Endothelial cell of umbilical vein (primary cell): ENCODE measurements at regions not wholly inside any gene's neighbourhood (a gene's known extent, or its start where the extent isn't known, plus 50 kb on each side); places are given as distances from the start of the nearest gene placed in this dataset.

Experiments used
- BruUV-seq: library from RNA; stranded (reverse); fragments of 400-500 nt; replicated peaks from 2 replicates; lab custom pipeline; 2021; lab: Mats Ljungman, UMichigan
- CTCF ChIA-PET: fragments of 300-600, 350-600 bp; sonication (Branson Sonifier 250); formaldehyde crosslinking; loops from one replicate; lab custom pipeline; 2021; ENCODE audit warnings: antibody characterized with exemption, inconsistent platforms; lab: Charles Lee
- POLR2A ChIA-PET: fragments of 300-600, 350-600 bp; sonication (Branson Sonifier 250); formaldehyde crosslinking; loops from one replicate; lab custom pipeline; 2021; ENCODE audit warnings: antibody characterized with exemption, inconsistent platforms; lab: Charles Lee
- DNase-seq: peaks from one replicate; pipeline ENCODE4 v3.0.0-alpha.2; 2011; ENCODE audit warnings: low read depth, low spot score
- FAIRE-seq: peaks from 2 replicates; lab custom pipeline; 2011; peaks lifted over from hg19 to GRCh38; lab: Jason Lieb, UNC
- H2AFZ ChIP-seq: 2 replicates; pipeline ENCODE4 v1.6.0; 2012; ENCODE audit warnings: low read depth, low read length, control low read depth, inconsistent platforms
- H3K27ac ChIP-seq: 2 replicates; pipeline ENCODE4 v1.5.1; 2011; ENCODE audit warnings: low read depth, mild to moderate bottlenecking, control low read depth, low read length, moderate library complexity; ENCODE audit not compliant: insufficient read depth
- H3K27me3 ChIP-seq, 2 experiments: 2 replicates each; pipeline versions ENCODE4 v1.6.0 to v1.6.1; 2011; ENCODE audit warnings: low read length in 2 of 2, mixed read lengths in 1 of 2; ENCODE audit not compliant: control insufficient read depth in 2 of 2, insufficient read depth in 2 of 2
- H3K36me3 ChIP-seq, 2 experiments: 2 replicates in 1 of 2; 3 replicates in 1 of 2; pipeline ENCODE4 v1.5.1; 2011; ENCODE audit warnings: low read length in 2 of 2, mild to moderate bottlenecking in 1 of 2, moderate library complexity in 1 of 2; ENCODE audit not compliant: control insufficient read depth in 2 of 2, insufficient read depth in 2 of 2; ENCODE audit errors: extremely low read depth in 1 of 2
- H3K4me1 ChIP-seq: 3 replicates; pipeline ENCODE4 v1.5.1; 2011; ENCODE audit warnings: mild to moderate bottlenecking, low read length; ENCODE audit not compliant: control insufficient read depth, insufficient read depth; ENCODE audit errors: extremely low read depth
- H3K4me2 ChIP-seq: 2 replicates; pipeline ENCODE4 v1.6.1; 2011; ENCODE audit warnings: low read length, control low read depth, mixed read lengths; ENCODE audit not compliant: insufficient read depth
- H3K4me3 ChIP-seq, 3 experiments: fragments of 200-600 bp in 1 of 3; sonication (generic), shearing (Covaris generic) in 1 of 3; replicated peaks in 1 of 3; 2 replicates each; pipeline ENCODE4 v1.5.1; 2011 to 2016; ENCODE audit warnings: control low read depth in 3 of 3, low read length in 3 of 3, mild to moderate bottlenecking in 2 of 3, inconsistent platforms in 1 of 3, low read depth in 1 of 3, moderate library complexity in 1 of 3; ENCODE audit not compliant: insufficient read depth in 1 of 3
- H3K79me2 ChIP-seq: 2 replicates; pipeline ENCODE4 v1.6.0; 2012; ENCODE audit warnings: low read length, inconsistent platforms; ENCODE audit not compliant: control insufficient read depth, insufficient read depth
- H3K9ac ChIP-seq: replicated peaks from 2 replicates; pipeline ENCODE3; 2011; ENCODE audit warnings: low read length, control low read depth; ENCODE audit not compliant: insufficient read depth; ENCODE audit errors: extremely low read depth
- H3K9me1 ChIP-seq: replicated peaks from 3 replicates; pipeline ENCODE4 v1.6.0; 2011; ENCODE audit warnings: mild to moderate bottlenecking, low read length; ENCODE audit not compliant: control insufficient read depth, insufficient read depth; ENCODE audit errors: extremely low read depth
- H3K9me3 ChIP-seq: replicated peaks from 2 replicates; pipeline ENCODE4 v1.5.1; 2012; ENCODE audit warnings: low read length, inconsistent platforms; ENCODE audit not compliant: control insufficient read depth, insufficient read depth
- H4K20me1 ChIP-seq: replicated peaks from 2 replicates; pipeline ENCODE3; 2011; ENCODE audit warnings: mild to moderate bottlenecking, low read length; ENCODE audit not compliant: control insufficient read depth, insufficient read depth; ENCODE audit errors: extremely low read depth
- MYC ChIP-seq: IDR thresholded peaks from one replicate; pipeline ENCODE4 v1.6.1; 2011; ENCODE audit warnings: mild to moderate bottlenecking, low read depth, low read length
- POLR2AphosphoS5 ChIP-seq: IDR thresholded peaks from 2 replicates; pipeline ENCODE4 v1.6.1; 2012; ENCODE audit warnings: low read depth, mild to moderate bottlenecking, control low read depth, low read length, moderate library complexity; ENCODE audit not compliant: insufficient read depth
- dilution Hi-C: fragments of 300-500 bp; cut with MboI; formaldehyde crosslinking; loops from one replicate; pipeline ENCODE4 v1.15.0; 2019; ENCODE audit warnings: low sequenced_read_pairs; ENCODE audit not compliant: extremely low pct_ligation_motif_present
- intact Hi-C: fragments of 100-400 bp; cut with micrococcal nuclease; formaldehyde crosslinking; loops from one replicate; pipeline ENCODE4 v1.10.0; 2022

- TF ChIP-seq MYC, result no peak
- no TSS peak for BruUV-seq
- Histone ChIP-seq H3K9me1 (no peaks in the 10 kb centered on the region), H3K9ac (no peak overlapping the region), H4K20me1 (no peaks in the 10 kb centered on the region), H3K27me3 (no peaks in the 10 kb centered on the region), H3K4me2 (no peak overlapping the region), H3K4me1 (no peaks in the 10 kb centered on the region), H3K27ac (no peak overlapping the region), H3K36me3 (no peaks in the 10 kb centered on the region), H2AFZ (no peak overlapping the region), H3K9me3 (no peaks in the 10 kb centered on the region), H3K4me3 (no peak overlapping the region), H3K79me2 (no peaks in the 10 kb centered on the region)
- intact Hi-C loops, result no loop called here
- POLR2A ChIA-PET, result no interaction called here
- dilution Hi-C loops, result no loop called here
- FAIRE-seq, result no peak
- CTCF ChIA-PET, result no interaction called here
- no peak for DNase-seq
These were observed 121.0 kb upstream of the THSD7A start for GRCh38 chr7:11952972-11953371.

- BruUV-seq, result no TSS peak
- H3K27me3 ChIP-seq, result no peaks in the 10 kb centered on the region
- no peaks in the 10 kb centered on the region for H3K36me3 ChIP-seq
- DNase-seq (no peak), FAIRE-seq (no peak)
- H3K9me1 ChIP-seq, result no peaks in the 10 kb centered on the region
- no peak overlapping the region for H2AFZ ChIP-seq
- intact Hi-C loops (no loop called here), dilution Hi-C loops (no loop called here)
- no peaks in the 10 kb centered on the region for H4K20me1 ChIP-seq
- POLR2A ChIA-PET, result no interaction called here
- H3K4me1 ChIP-seq, result no peaks in the 10 kb centered on the region
- no peak for TF ChIP-seq POLR2AphosphoS5
- H3K9ac ChIP-seq, result no peak overlapping the region
- H3K4me2 ChIP-seq, result no peak overlapping the region
- no peak overlapping the region for H3K4me3 ChIP-seq
- H3K27ac ChIP-seq, result no peak overlapping the region
- no peaks in the 10 kb centered on the region for H3K79me2 ChIP-seq
- CTCF ChIA-PET, result no interaction called here
- no peaks in the 10 kb centered on the region for H3K9me3 ChIP-seq
These were observed 125.0 kb upstream of the THSD7A start for GRCh38 chr7:11956991-11957390.
